Liver (tissue), 8 donors: ENCODE measurements at regions not wholly inside any gene's neighbourhood (a gene's known extent, or its start where the extent isn't known, plus 50 kb on each side); places are given as distances from the start of the nearest gene placed in this dataset.

Experiments used
- DNase-seq: peaks from one replicate; pipeline ENCODE4 v3.0.0-alpha.2; 2017; ENCODE audit warnings: low spot score
- H3K27ac ChIP-seq, 2 donors: one replicate each; pipeline ENCODE4 v1.7.0; 2013; ENCODE audit warnings: inconsistent platforms in 2 of 2, low read length in 2 of 2, control low read depth in 1 of 2, low read depth in 1 of 2, mild to moderate bottlenecking in 1 of 2
- H3K27me3 ChIP-seq, 4 donors: one replicate each; pipeline versions ENCODE4 v1.6.1 to v1.7.0; 2013; ENCODE audit warnings: low read length in 3 of 4, inconsistent platforms in 1 of 4, mild to moderate bottlenecking in 1 of 4, moderate library complexity in 1 of 4; ENCODE audit not compliant: control insufficient read depth in 4 of 4, insufficient read depth in 4 of 4
- H3K36me3 ChIP-seq, 4 donors: one replicate each; pipeline versions ENCODE4 v1.6.1 to v1.7.0; 2013; ENCODE audit warnings: low read length in 3 of 4, mild to moderate bottlenecking in 3 of 4, low read depth in 1 of 4, moderate library complexity in 1 of 4; ENCODE audit not compliant: control insufficient read depth in 4 of 4, insufficient read depth in 3 of 4
- H3K4me1 ChIP-seq, 4 donors: one replicate each; pipeline versions ENCODE4 v1.6.1 to v1.7.0; 2013; ENCODE audit warnings: low read length in 3 of 4, mild to moderate bottlenecking in 3 of 4, moderate library complexity in 1 of 4; ENCODE audit not compliant: control insufficient read depth in 4 of 4, insufficient read depth in 4 of 4
- H3K4me3 ChIP-seq, 3 donors: one replicate each; pipeline versions ENCODE4 v1.6.1 to v1.7.0; 2013; ENCODE audit warnings: low read length in 3 of 3, control low read depth in 1 of 3, low read depth in 1 of 3, mild to moderate bottlenecking in 1 of 3
- H3K9ac ChIP-seq, 2 donors: one replicate each; pipeline ENCODE4 v1.7.0; 2013; ENCODE audit warnings: low read length in 2 of 2, mild to moderate bottlenecking in 2 of 2, moderate library complexity in 2 of 2, control low read depth in 1 of 2, low read depth in 1 of 2
- H3K9me3 ChIP-seq, 4 donors: one replicate each; pipeline versions ENCODE4 v1.6.1 to v1.7.0; 2013; ENCODE audit warnings: low read length in 3 of 4; ENCODE audit not compliant: control insufficient read depth in 4 of 4
- FOXA1 ChIP-seq: IDR thresholded peaks from 2 replicates; pipeline ENCODE4 v1.6.1; 2016; ENCODE audit warnings: antibody characterized with exemption
- FOXA2 ChIP-seq: IDR thresholded peaks from 2 replicates; pipeline ENCODE4 v1.6.1; 2016; ENCODE audit warnings: antibody characterized with exemption
- GABPA ChIP-seq, 2 donors: IDR thresholded peaks in 1 of 2; conservative IDR thresholded peaks in 1 of 2; 2 replicates each; pipeline ENCODE4 v1.6.1; 2016; ENCODE audit warnings: antibody characterized with exemption in 2 of 2, mild to moderate bottlenecking in 1 of 2, moderate library complexity in 1 of 2
- HNF4A ChIP-seq, 2 donors: conservative IDR thresholded peaks; 2 replicates each; pipeline ENCODE4 v1.6.1; 2016; ENCODE audit warnings: antibody characterized with exemption in 2 of 2, mild to moderate bottlenecking in 2 of 2
- HNF4G ChIP-seq: IDR thresholded peaks from 2 replicates; pipeline ENCODE4 v1.6.1; 2016; ENCODE audit warnings: antibody characterized with exemption
- JUND ChIP-seq, 2 donors: IDR thresholded peaks; 2 replicates each; pipeline ENCODE4 v1.6.1; 2016; ENCODE audit warnings: antibody characterized with exemption in 2 of 2
- NR2F2 ChIP-seq: IDR thresholded peaks from 2 replicates; pipeline ENCODE4 v1.6.1; 2016; ENCODE audit warnings: antibody characterized with exemption
- RXRA ChIP-seq, 2 donors: IDR thresholded peaks; 2 replicates each; pipeline ENCODE4 v1.6.1; 2017 to 2018; ENCODE audit warnings: antibody characterized with exemption in 2 of 2, mild to moderate bottlenecking in 1 of 2
- SP1 ChIP-seq: IDR thresholded peaks from 2 replicates; pipeline ENCODE4 v1.6.1; 2018; ENCODE audit warnings: antibody characterized with exemption, mild to moderate bottlenecking
- TAF1 ChIP-seq: conservative IDR thresholded peaks from 2 replicates; pipeline ENCODE4 v1.6.1; 2016; ENCODE audit warnings: antibody characterized with exemption, mild to moderate bottlenecking
- YY1 ChIP-seq: IDR thresholded peaks from 2 replicates; pipeline ENCODE4 v1.6.1; 2016; ENCODE audit warnings: antibody characterized with exemption, mild to moderate bottlenecking
- WGBS: extraction: QIAGEN DNeasy Blood & Tissue Kit; methylation state at CpG from one replicate; pipeline ENCODE4 v1.1.7; 2013; 5-methylcytosine and 5-hydroxymethylcytosine counted together
- TF ChIP-seq, protein P1 (sequence below): fragments of 150-350 bp; IDR thresholded peaks from 2 replicates; pipeline ENCODE4 v1.5.1; 2017; ENCODE audit warnings: improper control_type of control experiment, low read depth, low read length; ENCODE audit not compliant: missing input control
- TF ChIP-seq, protein P2 (sequence below): IDR thresholded peaks from 2 replicates; pipeline ENCODE4 v1.6.1; 2016; ENCODE audit warnings: antibody characterized with exemption
- TF ChIP-seq, protein P3 (sequence below): IDR thresholded peaks from 2 replicates; pipeline ENCODE4 v1.6.1; 2016; ENCODE audit warnings: antibody characterized with exemption, mild to moderate bottlenecking
- donor health status: healthy.
- donor health status: healthy.
- donor health status: healthy.
- donor health status: healthy.
- donor health status: healthy.

DNA sequence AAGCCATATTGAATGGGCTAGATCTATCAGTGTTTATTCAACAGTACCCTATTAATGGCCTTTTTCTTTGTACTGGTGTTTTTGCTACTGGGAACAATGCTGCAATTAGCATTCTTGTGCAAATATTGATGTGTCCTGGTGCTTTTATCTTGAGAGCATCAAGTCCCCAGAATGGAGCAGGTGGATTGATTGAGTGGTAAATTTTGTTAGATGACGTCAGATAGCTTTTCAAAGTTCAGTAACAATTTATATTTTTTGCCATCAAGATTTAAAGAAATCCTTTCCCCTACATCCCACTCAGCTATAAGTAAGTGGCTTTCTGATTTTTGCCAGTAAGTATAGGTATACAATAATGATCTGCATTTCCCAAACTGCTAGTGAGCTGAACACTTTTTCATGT lies 63.4 kb upstream of the SYPL1 start:
- Histone ChIP-seq H3K4me3 (no peak overlapping the region), H3K9me3 (no peaks in the 10 kb centered on the region), H3K36me3 (no peaks in the 10 kb centered on the region), H3K27me3 (no peaks in the 10 kb centered on the region), H3K9ac (no peak overlapping the region), H3K4me1 (peaks cover 12 to 41% (median 31%) of the 10 kb centered on the region in 4 donors), H3K27ac (no peak overlapping the region)
- 48% methylated on average over 1 of the region's 1 CpG for WGBS
- no peak for DNase-seq
- TF ChIP-seq HNF4A (conservative IDR thresholded peaks at IDR 0.05), result peak in 1 of 2 donors; percentile 34
- peak in 1 of 2 donors; percentile 38 for TF ChIP-seq RXRA (IDR thresholded peaks at IDR 0.05)
- TF ChIP-seq TAF1, result no peak
- TF ChIP-seq, protein P1, sequence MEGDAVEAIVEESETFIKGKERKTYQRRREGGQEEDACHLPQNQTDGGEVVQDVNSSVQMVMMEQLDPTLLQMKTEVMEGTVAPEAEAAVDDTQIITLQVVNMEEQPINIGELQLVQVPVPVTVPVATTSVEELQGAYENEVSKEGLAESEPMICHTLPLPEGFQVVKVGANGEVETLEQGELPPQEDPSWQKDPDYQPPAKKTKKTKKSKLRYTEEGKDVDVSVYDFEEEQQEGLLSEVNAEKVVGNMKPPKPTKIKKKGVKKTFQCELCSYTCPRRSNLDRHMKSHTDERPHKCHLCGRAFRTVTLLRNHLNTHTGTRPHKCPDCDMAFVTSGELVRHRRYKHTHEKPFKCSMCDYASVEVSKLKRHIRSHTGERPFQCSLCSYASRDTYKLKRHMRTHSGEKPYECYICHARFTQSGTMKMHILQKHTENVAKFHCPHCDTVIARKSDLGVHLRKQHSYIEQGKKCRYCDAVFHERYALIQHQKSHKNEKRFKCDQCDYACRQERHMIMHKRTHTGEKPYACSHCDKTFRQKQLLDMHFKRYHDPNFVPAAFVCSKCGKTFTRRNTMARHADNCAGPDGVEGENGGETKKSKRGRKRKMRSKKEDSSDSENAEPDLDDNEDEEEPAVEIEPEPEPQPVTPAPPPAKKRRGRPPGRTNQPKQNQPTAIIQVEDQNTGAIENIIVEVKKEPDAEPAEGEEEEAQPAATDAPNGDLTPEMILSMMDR, result no peak
- TF ChIP-seq YY1, result peak; percentile 23
- TF ChIP-seq GABPA (IDR thresholded peaks at IDR 0.05 in 1 of 2, conservative IDR thresholded peaks at IDR 0.05 in 1 of 2), result no peak

DNA sequence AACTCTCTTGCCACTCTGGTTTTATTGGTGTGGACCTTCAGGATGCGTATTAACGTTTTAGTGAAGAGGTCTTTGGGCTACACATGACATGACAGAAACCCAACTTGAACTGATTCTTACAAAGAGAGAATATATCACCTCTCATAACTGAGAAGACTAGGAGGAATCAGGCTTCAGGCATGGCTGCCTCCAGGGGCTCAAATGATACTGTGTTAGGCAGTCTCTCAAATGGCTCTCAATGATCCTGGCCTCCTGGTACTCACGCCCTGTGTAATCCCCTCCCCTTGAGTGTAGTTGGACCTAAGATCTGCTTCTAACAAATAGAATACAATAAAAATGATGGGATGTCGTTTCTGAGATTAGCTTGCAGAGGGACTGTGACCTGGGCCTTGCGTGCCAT lies 58.5 kb upstream of the SYPL1 start:
- no peaks in the 10 kb centered on the region for H3K27me3 ChIP-seq
- H3K4me1 ChIP-seq, result peaks cover 0 to 13% (median 7%) of the 10 kb centered on the region in 4 donors
- H3K27ac ChIP-seq, result no peak overlapping the region
- WGBS, result 95% methylated on average over 5 of the region's 5 CpGs
- DNase-seq, result no peak
- no peak overlapping the region for H3K4me3 ChIP-seq
- no peak for TF ChIP-seq YY1
- no peaks in the 10 kb centered on the region for H3K36me3 ChIP-seq
- H3K9me3 ChIP-seq, result no peaks in the 10 kb centered on the region
- no peak overlapping the region for H3K9ac ChIP-seq

DNA sequence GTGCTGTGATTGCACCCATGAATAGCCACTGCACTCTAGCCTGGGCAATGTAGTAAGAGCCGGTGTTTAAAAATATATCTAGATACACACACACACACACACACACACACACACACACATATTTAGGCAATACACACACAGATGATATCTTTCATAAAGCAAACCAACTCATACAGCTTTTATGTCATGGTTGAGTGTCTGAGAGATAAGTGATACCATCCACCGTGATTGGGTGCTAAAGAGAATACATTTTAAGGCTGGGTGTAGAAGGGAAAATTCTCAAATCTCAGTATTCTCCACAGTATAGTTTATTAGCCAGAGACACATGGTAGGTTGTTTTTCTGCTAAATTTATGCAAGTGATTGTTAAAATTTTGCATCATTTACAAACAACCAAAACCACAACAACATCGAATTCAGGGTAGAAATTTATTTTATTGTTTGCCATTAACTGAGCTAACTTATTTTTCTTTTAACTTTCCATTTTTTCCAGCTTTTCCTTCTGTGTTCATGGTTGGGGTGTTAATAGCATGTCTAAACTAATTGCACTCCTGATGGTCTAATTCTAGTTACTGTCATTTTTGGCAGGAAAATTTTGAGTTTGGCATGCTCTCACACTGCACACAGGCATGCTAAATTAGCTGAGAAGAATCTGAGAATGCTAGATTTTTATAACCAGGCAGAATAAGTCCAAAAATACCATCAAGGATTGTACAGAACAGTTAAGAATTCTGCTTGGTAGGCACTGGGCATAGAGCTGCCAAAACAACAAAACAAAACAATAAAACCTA lies 57.9 kb upstream of the SYPL1 start:
- no peaks in the 10 kb centered on the region for H3K36me3 ChIP-seq
- no peak overlapping the region for H3K9ac ChIP-seq
- TF ChIP-seq FOXA1, result no peak
- no peak for TF ChIP-seq GABPA (IDR thresholded peaks at IDR 0.05 in 1 of 2, conservative IDR thresholded peaks at IDR 0.05 in 1 of 2)
- TF ChIP-seq JUND (IDR thresholded peaks at IDR 0.05), result no peak
- no peak for TF ChIP-seq HNF4A (conservative IDR thresholded peaks at IDR 0.05)
- TF ChIP-seq, protein P2, sequence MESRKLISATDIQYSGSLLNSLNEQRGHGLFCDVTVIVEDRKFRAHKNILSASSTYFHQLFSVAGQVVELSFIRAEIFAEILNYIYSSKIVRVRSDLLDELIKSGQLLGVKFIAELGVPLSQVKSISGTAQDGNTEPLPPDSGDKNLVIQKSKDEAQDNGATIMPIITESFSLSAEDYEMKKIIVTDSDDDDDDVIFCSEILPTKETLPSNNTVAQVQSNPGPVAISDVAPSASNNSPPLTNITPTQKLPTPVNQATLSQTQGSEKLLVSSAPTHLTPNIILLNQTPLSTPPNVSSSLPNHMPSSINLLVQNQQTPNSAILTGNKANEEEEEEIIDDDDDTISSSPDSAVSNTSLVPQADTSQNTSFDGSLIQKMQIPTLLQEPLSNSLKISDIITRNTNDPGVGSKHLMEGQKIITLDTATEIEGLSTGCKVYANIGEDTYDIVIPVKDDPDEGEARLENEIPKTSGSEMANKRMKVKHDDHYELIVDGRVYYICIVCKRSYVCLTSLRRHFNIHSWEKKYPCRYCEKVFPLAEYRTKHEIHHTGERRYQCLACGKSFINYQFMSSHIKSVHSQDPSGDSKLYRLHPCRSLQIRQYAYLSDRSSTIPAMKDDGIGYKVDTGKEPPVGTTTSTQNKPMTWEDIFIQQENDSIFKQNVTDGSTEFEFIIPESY, result no peak
- no peak for TF ChIP-seq HNF4G
- no peak for TF ChIP-seq FOXA2
- TF ChIP-seq NR2F2, result no peak
- TF ChIP-seq SP1, result no peak
- TF ChIP-seq RXRA (IDR thresholded peaks at IDR 0.05), result no peak
- TF ChIP-seq, protein P1, result no peak
- TF ChIP-seq, protein P3, sequence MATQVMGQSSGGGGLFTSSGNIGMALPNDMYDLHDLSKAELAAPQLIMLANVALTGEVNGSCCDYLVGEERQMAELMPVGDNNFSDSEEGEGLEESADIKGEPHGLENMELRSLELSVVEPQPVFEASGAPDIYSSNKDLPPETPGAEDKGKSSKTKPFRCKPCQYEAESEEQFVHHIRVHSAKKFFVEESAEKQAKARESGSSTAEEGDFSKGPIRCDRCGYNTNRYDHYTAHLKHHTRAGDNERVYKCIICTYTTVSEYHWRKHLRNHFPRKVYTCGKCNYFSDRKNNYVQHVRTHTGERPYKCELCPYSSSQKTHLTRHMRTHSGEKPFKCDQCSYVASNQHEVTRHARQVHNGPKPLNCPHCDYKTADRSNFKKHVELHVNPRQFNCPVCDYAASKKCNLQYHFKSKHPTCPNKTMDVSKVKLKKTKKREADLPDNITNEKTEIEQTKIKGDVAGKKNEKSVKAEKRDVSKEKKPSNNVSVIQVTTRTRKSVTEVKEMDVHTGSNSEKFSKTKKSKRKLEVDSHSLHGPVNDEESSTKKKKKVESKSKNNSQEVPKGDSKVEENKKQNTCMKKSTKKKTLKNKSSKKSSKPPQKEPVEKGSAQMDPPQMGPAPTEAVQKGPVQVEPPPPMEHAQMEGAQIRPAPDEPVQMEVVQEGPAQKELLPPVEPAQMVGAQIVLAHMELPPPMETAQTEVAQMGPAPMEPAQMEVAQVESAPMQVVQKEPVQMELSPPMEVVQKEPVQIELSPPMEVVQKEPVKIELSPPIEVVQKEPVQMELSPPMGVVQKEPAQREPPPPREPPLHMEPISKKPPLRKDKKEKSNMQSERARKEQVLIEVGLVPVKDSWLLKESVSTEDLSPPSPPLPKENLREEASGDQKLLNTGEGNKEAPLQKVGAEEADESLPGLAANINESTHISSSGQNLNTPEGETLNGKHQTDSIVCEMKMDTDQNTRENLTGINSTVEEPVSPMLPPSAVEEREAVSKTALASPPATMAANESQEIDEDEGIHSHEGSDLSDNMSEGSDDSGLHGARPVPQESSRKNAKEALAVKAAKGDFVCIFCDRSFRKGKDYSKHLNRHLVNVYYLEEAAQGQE, result no peak
- no peak for DNase-seq
- no peaks in the 10 kb centered on the region for H3K27me3 ChIP-seq
- H3K4me3 ChIP-seq, result no peak overlapping the region
- peaks cover 0 to 13% (median 7%) of the 10 kb centered on the region in 4 donors for H3K4me1 ChIP-seq
- 73% methylated on average over 3 of the region's 3 CpGs for WGBS
- no peaks in the 10 kb centered on the region for H3K9me3 ChIP-seq
- H3K27ac ChIP-seq, result no peak overlapping the region
